HCT116 (cell line): ENCODE measurements at regions not wholly inside any gene's neighbourhood (a gene's known extent, or its start where the extent isn't known, plus 50 kb on each side); places are given as distances from the start of the nearest gene placed in this dataset.

ENCODE experiments used
- ATAC-seq: fragments of 200-7000 bp; cut with Tn5 transposase; 2 replicates; pipeline ENCODE4 v1.9.1; 2020; ENCODE audit warnings: mild to moderate bottlenecking, moderate library complexity
- BruUV-seq: library from RNA; stranded (reverse); fragments of 400-500 nt; replicated peaks from 2 replicates; lab custom pipeline; 2021; lab: Mats Ljungman, UMichigan
- CTCF ChIA-PET: fragments of 300-600 bp; sonication (Branson Sonifier 250); formaldehyde crosslinking; loops from one replicate; lab custom pipeline; 2021; ENCODE audit warnings: antibody characterized with exemption; lab: Charles Lee
- POLR2A ChIA-PET: fragments of 300-600, 350-600 bp; sonication (Branson Sonifier 250); formaldehyde crosslinking; loops from one replicate; lab custom pipeline; 2021; ENCODE audit warnings: antibody characterized with exemption; lab: Charles Lee
- RAD21 ChIA-PET, 2 experiments: fragments of 300-600 bp; sonication (Branson Sonifier 250); formaldehyde crosslinking; loops; one replicate each; lab custom pipeline; 2023; ENCODE audit warnings: low total read pairs in 2 of 2; ENCODE audit not compliant: uncharacterized antibody in 2 of 2, unreplicated experiment in 2 of 2, low non-redundant PET in 1 of 2; lab: Charles Lee
- DNase-seq: peaks from one replicate; pipeline ENCODE4 v3.0.0-alpha.2; 2010; ENCODE audit warnings: low read depth, low spot score
- H2AFZ ChIP-seq: fragments of 200-600 bp; shearing (Covaris generic), sonication (generic); 2 replicates; pipeline ENCODE4 v1.6.1; 2017; ENCODE audit warnings: low read depth, mixed run types, mixed read lengths, antibody characterized with exemption, low read length; ENCODE audit not compliant: poor library complexity, severe bottlenecking
- H3K27ac ChIP-seq: 2 replicates; pipeline ENCODE4 v1.5.1; 2012; ENCODE audit warnings: low read depth, low read length
- H3K27me3 ChIP-seq: fragments of 200-600 bp; sonication (generic); 2 replicates; pipeline ENCODE4 v1.6.1; 2016; ENCODE audit warnings: mixed run types, low read length, mixed read lengths; ENCODE audit not compliant: insufficient read depth
- H3K36me3 ChIP-seq, 2 experiments: fragments of 200-500 bp in 1 of 2; fragments of 200-600 bp in 1 of 2; sonication (Bioruptor generic) in 1 of 2; sonication (generic) in 1 of 2; 2 replicates each; pipeline versions ENCODE4 v1.5.1 to v1.6.1; 2014 to 2016; ENCODE audit warnings: low read length in 2 of 2, inconsistent platforms in 1 of 2, mixed read lengths in 1 of 2, mixed run types in 1 of 2; ENCODE audit not compliant: insufficient read depth in 2 of 2, control insufficient read depth in 1 of 2
- H3K4me1 ChIP-seq, 2 experiments: fragments of 200-600 bp in 1 of 2; sonication (generic) in 1 of 2; 2 replicates each; pipeline versions ENCODE4 v1.5.1 to v1.6.1; 2012 to 2017; ENCODE audit warnings: low read length in 2 of 2, inconsistent platforms in 1 of 2, mild to moderate bottlenecking in 1 of 2, mixed read lengths in 1 of 2, mixed run types in 1 of 2, moderate library complexity in 1 of 2; ENCODE audit not compliant: insufficient read depth in 2 of 2, control insufficient read depth in 1 of 2
- H3K4me2 ChIP-seq: fragments of 200-600 bp; sonication (generic); 2 replicates; pipeline ENCODE4 v1.6.1; 2017; ENCODE audit warnings: mixed run types, low read length, mixed read lengths
- H3K4me3 ChIP-seq, 2 experiments: fragments of 200-600 bp in 1 of 2; sonication (generic) in 1 of 2; replicated peaks in 1 of 2; 2 replicates each; pipeline ENCODE4 v1.5.1; 2011 to 2016; ENCODE audit warnings: low read length in 2 of 2, control low read depth in 1 of 2, low read depth in 1 of 2, mild to moderate bottlenecking in 1 of 2, mixed read lengths in 1 of 2, mixed run types in 1 of 2
- H3K79me2 ChIP-seq: fragments of 200-600 bp; sonication (generic); 2 replicates; pipeline ENCODE4 v1.6.1; 2017; ENCODE audit warnings: mild to moderate bottlenecking, mixed run types, low read length, moderate library complexity, mixed read lengths; ENCODE audit not compliant: insufficient read depth
- H3K9ac ChIP-seq: fragments of 200-600 bp; sonication (generic); 2 replicates; pipeline ENCODE4 v1.6.1; 2016; ENCODE audit warnings: low read length, mixed read lengths
- H3K9me2 ChIP-seq: fragments of 200-600 bp; sonication (generic), shearing (Covaris generic); 2 replicates; pipeline ENCODE4 v1.6.1; 2017; ENCODE audit warnings: mixed run types, mild to moderate bottlenecking, moderate library complexity; ENCODE audit not compliant: insufficient read depth
- H3K9me3 ChIP-seq, 2 experiments: fragments of 200-500 bp in 1 of 2; fragments of 200-600 bp in 1 of 2; sonication (Bioruptor generic) in 1 of 2; sonication (generic) in 1 of 2; 2 replicates each; pipeline ENCODE4 v1.6.1; 2014 to 2017; ENCODE audit warnings: low read length in 2 of 2, mixed read lengths in 2 of 2, inconsistent platforms in 1 of 2, low read depth in 1 of 2, mild to moderate bottlenecking in 1 of 2, mixed run types in 1 of 2, moderate library complexity in 1 of 2; ENCODE audit not compliant: control insufficient read depth in 1 of 2, insufficient read depth in 1 of 2
- H4K20me1 ChIP-seq: fragments of 200-600 bp; sonication (generic), shearing (Covaris generic); 2 replicates; pipeline ENCODE4 v1.6.1; 2017; ENCODE audit warnings: mixed run types, mild to moderate bottlenecking, moderate library complexity; ENCODE audit not compliant: insufficient read depth
- CBX3 ChIP-seq: IDR thresholded peaks from 2 replicates; pipeline ENCODE4 v1.6.1; 2012; ENCODE audit warnings: low read depth
- FOSL1 ChIP-seq: IDR thresholded peaks from 2 replicates; pipeline ENCODE4 v1.6.1; 2012; ENCODE audit warnings: low read depth
- POLR2A ChIP-seq: IDR thresholded peaks from 2 replicates; pipeline ENCODE4 v1.7.0; 2011; ENCODE audit warnings: borderline replicate concordance; ENCODE audit not compliant: insufficient read depth, insufficient read length; ENCODE audit errors: extremely low read depth
- SRF ChIP-seq: IDR thresholded peaks from 2 replicates; pipeline ENCODE4 v1.6.1; 2012; ENCODE audit warnings: low read depth
- TCF7L2 ChIP-seq: IDR thresholded peaks from 2 replicates; pipeline ENCODE4 v1.7.0; 2011; ENCODE audit warnings: borderline replicate concordance, inconsistent platforms; ENCODE audit not compliant: insufficient read depth, insufficient read length; ENCODE audit errors: extremely low read depth
- ZFX ChIP-seq: fragments of 450-650 bp; IDR thresholded peaks from 2 replicates; pipeline ENCODE4 v1.6.1; 2017
- ZNF274 ChIP-seq: fragments of 200-500 bp; sonication (Bioruptor generic); IDR thresholded peaks from 2 replicates; pipeline ENCODE4 v1.6.1; 2014; ENCODE audit warnings: mild to moderate bottlenecking, low read depth, low read length, inconsistent platforms
- intact Hi-C: fragments of 100-400 bp; cut with micrococcal nuclease; formaldehyde crosslinking; loops from 2 replicates; pipeline ENCODE4 v1.10.0; 2022
- TF ChIP-seq, protein P1 (sequence below), 3 experiments: fragments of 200-600 bp in 1 of 3; sonication (generic) in 1 of 3; IDR thresholded peaks in 2 of 3; conservative IDR thresholded peaks in 1 of 3; 2 replicates each; pipeline ENCODE4 v1.5.1; 2012 to 2017; ENCODE audit warnings: low read depth in 2 of 3, low read length in 2 of 3, antibody characterized with exemption in 1 of 3, borderline replicate concordance in 1 of 3, control low read depth in 1 of 3, mild to moderate bottlenecking in 1 of 3, mixed read lengths in 1 of 3, mixed run types in 1 of 3, moderate library complexity in 1 of 3; ENCODE audit not compliant: insufficient read depth in 1 of 3

DNA sequence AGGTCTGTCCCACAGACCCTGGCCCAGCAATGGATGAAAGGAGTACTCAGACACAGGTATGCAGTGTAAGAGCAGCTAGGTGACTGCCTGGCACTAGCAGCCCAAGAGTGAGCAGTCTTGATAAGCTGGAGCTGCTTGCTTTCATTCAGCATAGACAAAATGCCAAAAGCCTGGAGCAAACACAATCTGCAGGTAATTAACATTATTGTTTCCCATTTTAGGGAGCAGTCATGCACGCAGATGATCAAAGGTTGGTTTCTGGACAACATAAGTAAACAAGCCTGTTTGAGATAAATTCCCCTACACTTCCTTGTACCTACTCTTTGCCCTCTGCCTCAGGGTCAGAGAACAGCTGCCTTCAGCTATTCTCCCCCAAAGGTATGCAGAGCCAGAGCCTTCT is 73.7 kb upstream of the MSTN start:
- H3K4me1 ChIP-seq, result no peaks in the 10 kb centered on the region
- no peaks in the 10 kb centered on the region for H3K9me2 ChIP-seq
- H3K9me3 ChIP-seq, result no peaks in the 10 kb centered on the region
- no peak overlapping the region for H2AFZ ChIP-seq
- H3K79me2 ChIP-seq, result no peaks in the 10 kb centered on the region
- no peaks in the 10 kb centered on the region for H4K20me1 ChIP-seq
- no peak overlapping the region for H3K4me3 ChIP-seq
- POLR2A ChIA-PET, result no interaction called here
- RAD21 ChIA-PET, result no interaction called here
- DNase-seq (no peak), ATAC-seq (no peak)
- intact Hi-C loops, result no loop called here
- no peaks in the 10 kb centered on the region for H3K27me3 ChIP-seq
- no peak overlapping the region for H3K9ac ChIP-seq
- TF ChIP-seq FOSL1, result no peak
- TF ChIP-seq SRF, result no peak
- TF ChIP-seq, protein P1, sequence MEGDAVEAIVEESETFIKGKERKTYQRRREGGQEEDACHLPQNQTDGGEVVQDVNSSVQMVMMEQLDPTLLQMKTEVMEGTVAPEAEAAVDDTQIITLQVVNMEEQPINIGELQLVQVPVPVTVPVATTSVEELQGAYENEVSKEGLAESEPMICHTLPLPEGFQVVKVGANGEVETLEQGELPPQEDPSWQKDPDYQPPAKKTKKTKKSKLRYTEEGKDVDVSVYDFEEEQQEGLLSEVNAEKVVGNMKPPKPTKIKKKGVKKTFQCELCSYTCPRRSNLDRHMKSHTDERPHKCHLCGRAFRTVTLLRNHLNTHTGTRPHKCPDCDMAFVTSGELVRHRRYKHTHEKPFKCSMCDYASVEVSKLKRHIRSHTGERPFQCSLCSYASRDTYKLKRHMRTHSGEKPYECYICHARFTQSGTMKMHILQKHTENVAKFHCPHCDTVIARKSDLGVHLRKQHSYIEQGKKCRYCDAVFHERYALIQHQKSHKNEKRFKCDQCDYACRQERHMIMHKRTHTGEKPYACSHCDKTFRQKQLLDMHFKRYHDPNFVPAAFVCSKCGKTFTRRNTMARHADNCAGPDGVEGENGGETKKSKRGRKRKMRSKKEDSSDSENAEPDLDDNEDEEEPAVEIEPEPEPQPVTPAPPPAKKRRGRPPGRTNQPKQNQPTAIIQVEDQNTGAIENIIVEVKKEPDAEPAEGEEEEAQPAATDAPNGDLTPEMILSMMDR (IDR thresholded peaks at IDR 0.05 in 2 of 3, conservative IDR thresholded peaks at IDR 0.05 in 1 of 3; ENCODE audit: borderline replicate concordance in 1 of 3, insufficient read depth in 1 of 3, low read depth in 2 of 3, low read length in 2 of 3), result no peak
- TF ChIP-seq ZNF274, result no peak
- no peak for TF ChIP-seq ZFX
- TF ChIP-seq TCF7L2, result no peak
- TF ChIP-seq CBX3, result no peak
- no peak for TF ChIP-seq POLR2A
- BruUV-seq, result no TSS peak
- CTCF ChIA-PET, result no interaction called here
- H3K36me3 ChIP-seq, result 0 out of 4 replicates have a peak, but pooled peaks cover 0 to 4% of the 10 kb centered on the region in 2 experiments
- H3K4me2 ChIP-seq, result no peak overlapping the region
- H3K27ac ChIP-seq, result no peak overlapping the region
